Neuronal stem cell (in vitro differentiated cells): ENCODE measurements at regions not wholly inside any gene's neighbourhood (a gene's known extent, or its start where the extent isn't known, plus 50 kb on each side); places are given as distances from the start of the nearest gene placed in this dataset.

Source experiments
- DNase-seq: peaks from one replicate; pipeline ENCODE4 v3.0.0-alpha.2; 2013; ENCODE audit warnings: low spot score
- H2AFZ ChIP-seq: one replicate; pipeline ENCODE4 v1.6.1; 2013; ENCODE audit warnings: mild to moderate bottlenecking, low read length, inconsistent platforms
- H2AK5ac ChIP-seq: 2 replicates; pipeline ENCODE4 v1.6.1; 2013; ENCODE audit warnings: low read depth, mild to moderate bottlenecking, inconsistent platforms, low read length, moderate library complexity, mixed read lengths
- H2BK120ac ChIP-seq: 2 replicates; pipeline ENCODE4 v1.6.1; 2013; ENCODE audit warnings: low read depth, mild to moderate bottlenecking, inconsistent platforms, low read length, moderate library complexity, mixed read lengths
- H2BK12ac ChIP-seq: one replicate; pipeline ENCODE4 v1.6.1; 2013; ENCODE audit warnings: low read length, inconsistent platforms
- H2BK15ac ChIP-seq: 2 replicates; pipeline ENCODE4 v1.6.1; 2013; ENCODE audit warnings: mild to moderate bottlenecking, low read length, inconsistent platforms, mixed read lengths
- H2BK5ac ChIP-seq: one replicate; pipeline ENCODE4 v1.6.1; 2013; ENCODE audit warnings: inconsistent platforms, mild to moderate bottlenecking, low read length, moderate library complexity
- H3K14ac ChIP-seq: one replicate; pipeline ENCODE4 v1.6.1; 2013; ENCODE audit warnings: low read length, inconsistent platforms
- H3K18ac ChIP-seq: 2 replicates; pipeline ENCODE4 v1.6.1; 2013; ENCODE audit warnings: low read length, inconsistent platforms
- H3K23ac ChIP-seq: 2 replicates; pipeline ENCODE4 v1.6.1; 2013; ENCODE audit warnings: low read depth, mild to moderate bottlenecking, mixed read lengths, low read length, inconsistent platforms; ENCODE audit not compliant: poor library complexity
- H3K27ac ChIP-seq: replicated peaks from 3 replicates; pipeline ENCODE4 v1.5.1; 2013; ENCODE audit warnings: low read length, inconsistent platforms
- H3K27me3 ChIP-seq, 3 experiments: 2 replicates each; pipeline ENCODE4 v1.6.1; 2013; ENCODE audit warnings: low read length in 3 of 3, mild to moderate bottlenecking in 2 of 3, inconsistent platforms in 1 of 3, low read depth in 1 of 3, mixed read lengths in 1 of 3, moderate library complexity in 1 of 3; ENCODE audit not compliant: control insufficient read depth in 3 of 3, insufficient read depth in 3 of 3
- H3K36me3 ChIP-seq, 2 donors: replicated peaks in 1 of 2; 2 replicates each; pipeline ENCODE4 v1.6.1; 2013; ENCODE audit warnings: low read length in 2 of 2; ENCODE audit not compliant: control insufficient read depth in 2 of 2, insufficient read depth in 2 of 2
- H3K4ac ChIP-seq: 2 replicates; pipeline ENCODE4 v1.6.1; 2013; ENCODE audit warnings: inconsistent platforms, mild to moderate bottlenecking, low read length, moderate library complexity
- H3K4me1 ChIP-seq, 2 donors: 1 replicate in 1 of 2; 2 replicates in 1 of 2; pipeline ENCODE4 v1.6.1; 2013; ENCODE audit warnings: low read length in 2 of 2, low read depth in 1 of 2; ENCODE audit not compliant: control insufficient read depth in 2 of 2, insufficient read depth in 1 of 2
- H3K4me2 ChIP-seq: one replicate; pipeline ENCODE4 v1.6.1; 2013; ENCODE audit warnings: mild to moderate bottlenecking, low read length, inconsistent platforms; ENCODE audit not compliant: insufficient read depth, poor library complexity, severe bottlenecking
- H3K4me3 ChIP-seq, 2 donors: 2 replicates each; pipeline ENCODE4 v1.5.1; 2013; ENCODE audit warnings: low read length in 2 of 2, mild to moderate bottlenecking in 2 of 2, inconsistent platforms in 1 of 2, moderate library complexity in 1 of 2
- H3K79me1 ChIP-seq: one replicate; pipeline ENCODE4 v1.6.1; 2013; ENCODE audit warnings: low read depth, mild to moderate bottlenecking, inconsistent platforms, low read length, moderate library complexity
- H3K9ac ChIP-seq: one replicate; pipeline ENCODE4 v1.6.1; 2013; ENCODE audit warnings: mild to moderate bottlenecking, low read depth, low read length, inconsistent platforms; ENCODE audit not compliant: poor library complexity
- H3K9me3 ChIP-seq, 2 donors: replicated peaks in 1 of 2; 2 replicates each; pipeline versions ENCODE3 to v1.6.1; 2013; ENCODE audit warnings: low read length in 2 of 2, mild to moderate bottlenecking in 2 of 2, inconsistent platforms in 1 of 2, low read depth in 1 of 2, mixed read lengths in 1 of 2, moderate library complexity in 1 of 2; ENCODE audit not compliant: control insufficient read depth in 2 of 2, insufficient read depth in 1 of 2
- H4K8ac ChIP-seq: one replicate; pipeline ENCODE4 v1.6.1; 2013; ENCODE audit warnings: low read depth, mild to moderate bottlenecking, inconsistent platforms, low read length, moderate library complexity
- H4K91ac ChIP-seq: one replicate; pipeline ENCODE4 v1.6.1; 2013; ENCODE audit warnings: low read length, low read depth, mild to moderate bottlenecking, inconsistent platforms; ENCODE audit not compliant: poor library complexity
- WGBS, 2 donors: extraction: QIAGEN DNeasy Blood & Tissue Kit; methylation state at CpG; one replicate each; pipeline ENCODE4 v1.1.7; 2013; ENCODE audit warnings: missing lambda C conversion rate in 2 of 2, mixed read lengths in 1 of 2; ENCODE audit not compliant: insufficient read length in 2 of 2, insufficient replicate concordance in 1 of 2; ENCODE audit errors: extremely low coverage in 2 of 2; 5-methylcytosine and 5-hydroxymethylcytosine counted together

GRCh38 chr1:114278911-114279310, 125.2 kb upstream of the SYT6 start:
- Histone ChIP-seq H2BK120ac (no peak overlapping the region), H3K27ac (no peak overlapping the region), H3K27me3 (no peaks in the 10 kb centered on the region), H3K14ac (no peak overlapping the region), H2AFZ (no peak overlapping the region), H3K4me1 (peaks cover 0 to 3% of the 10 kb centered on the region in 2 donors), H3K36me3 (no peaks in the 10 kb centered on the region), H3K4me3 (no peak overlapping the region), H3K79me1 (no peaks in the 10 kb centered on the region), H4K8ac (no peak overlapping the region), H3K4ac (no peak overlapping the region), H3K9me3 (no peaks in the 10 kb centered on the region), H3K23ac (no peak overlapping the region), H2AK5ac (no peak overlapping the region), H3K4me2 (no peak overlapping the region), H3K9ac (no peak overlapping the region), H2BK15ac (no peak overlapping the region), H4K91ac (no peak overlapping the region), H2BK5ac (no peak overlapping the region), H3K18ac (no peak overlapping the region), H2BK12ac (no peak overlapping the region)
- no peak for DNase-seq
- WGBS, 2 donors, result no CpG with 5 or more reads among the region's 3 CpGs

DNA sequence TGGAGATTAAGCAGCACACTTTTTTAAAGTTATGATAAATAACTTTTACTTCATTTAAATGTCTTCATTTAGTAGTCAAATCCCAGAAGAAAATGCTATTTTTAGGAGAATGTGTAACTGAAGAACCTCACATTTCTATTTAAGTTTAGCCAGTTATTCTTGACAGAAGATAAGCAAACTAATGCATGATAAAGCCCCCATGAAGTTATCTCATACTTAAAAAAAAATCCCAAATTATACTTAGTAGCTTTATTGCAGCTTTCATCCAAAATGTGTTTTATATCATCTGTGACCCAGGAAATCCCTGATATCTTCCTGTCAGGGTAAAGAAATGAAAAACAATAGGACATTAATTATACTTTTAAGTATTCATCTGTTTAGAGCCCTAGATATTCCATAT, 124.8 kb upstream of the SYT6 start:
- H2AFZ ChIP-seq, result no peak overlapping the region
- H3K4ac ChIP-seq, result no peak overlapping the region

GRCh38 chr1:114274621-114275317, 121.1 kb upstream of the SYT6 start:
- no peak overlapping the region for H3K14ac ChIP-seq
- no peak overlapping the region for H3K4ac ChIP-seq
- no peak overlapping the region for H4K91ac ChIP-seq
- no peak overlapping the region for H3K27ac ChIP-seq
- H3K4me1 ChIP-seq, result peaks cover 0 to 3% of the 10 kb centered on the region in 2 donors
- no peaks in the 10 kb centered on the region for H3K9me3 ChIP-seq
- H3K36me3 ChIP-seq, result no peaks in the 10 kb centered on the region
- no peak for DNase-seq
- H3K4me2 ChIP-seq, result no peak overlapping the region
- H3K9ac ChIP-seq, result no peak overlapping the region
- H2AFZ ChIP-seq, result no peak overlapping the region
- H2BK5ac ChIP-seq, result no peak overlapping the region
- no peak overlapping the region for H3K18ac ChIP-seq
- H4K8ac ChIP-seq, result no peak overlapping the region
- H2BK12ac ChIP-seq, result no peak overlapping the region
- H3K79me1 ChIP-seq, result no peaks in the 10 kb centered on the region
- H3K23ac ChIP-seq, result no peak overlapping the region
- no peaks in the 10 kb centered on the region for H3K27me3 ChIP-seq
- H2AK5ac ChIP-seq, result no peak overlapping the region
- no peak overlapping the region for H3K4me3 ChIP-seq
- H2BK120ac ChIP-seq, result no peak overlapping the region
- no CpG with 5 or more reads among the region's 5 CpGs for WGBS, 2 donors
- H2BK15ac ChIP-seq, result no peak overlapping the region

More for the DNA sequence above, 124.8 kb upstream of the SYT6 start:
- no peaks in the 10 kb centered on the region for H3K9me3 ChIP-seq
- H2BK15ac ChIP-seq, result no peak overlapping the region
- H3K9ac ChIP-seq, result no peak overlapping the region
- DNase-seq, result no peak
- H2BK120ac ChIP-seq, result no peak overlapping the region
- H2AK5ac ChIP-seq, result no peak overlapping the region
- no peak overlapping the region for H3K14ac ChIP-seq
- H3K4me1 ChIP-seq, result peaks cover 0 to 3% of the 10 kb centered on the region in 2 donors
- H4K8ac ChIP-seq, result no peak overlapping the region
- no peaks in the 10 kb centered on the region for H3K79me1 ChIP-seq
- H3K27me3 ChIP-seq, result no peaks in the 10 kb centered on the region
- H3K4me3 ChIP-seq, result no peak overlapping the region
- no peaks in the 10 kb centered on the region for H3K36me3 ChIP-seq
- H3K23ac ChIP-seq, result no peak overlapping the region
- H3K4me2 ChIP-seq, result no peak overlapping the region
- no peak overlapping the region for H3K18ac ChIP-seq
- no peak overlapping the region for H4K91ac ChIP-seq
- no peak overlapping the region for H3K27ac ChIP-seq
- no peak overlapping the region for H2BK5ac ChIP-seq
- H2BK12ac ChIP-seq, result no peak overlapping the region

DNA sequence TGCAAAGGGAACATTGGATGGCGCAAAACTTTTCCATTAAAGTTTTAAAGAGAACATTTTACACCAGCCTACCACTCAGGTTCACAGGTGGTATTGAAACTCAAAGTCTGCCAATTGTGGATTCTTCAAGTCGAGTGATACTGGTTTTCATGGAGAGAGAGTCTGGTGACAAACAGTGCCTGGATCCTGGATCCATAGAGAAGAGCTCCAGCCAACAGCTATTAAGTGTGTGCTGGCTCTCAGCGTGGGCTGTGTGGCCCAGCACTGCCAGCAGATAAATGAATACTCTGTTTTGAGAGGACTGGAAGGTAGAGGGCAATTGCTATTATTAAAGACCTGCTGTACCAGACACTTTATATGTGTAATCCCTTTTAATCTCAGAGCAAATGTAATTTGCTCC, 118.9 kb upstream of the SYT6 start:
- H3K4me1 ChIP-seq, result peaks cover 0 to 3% of the 10 kb centered on the region in 2 donors
- H3K18ac ChIP-seq, result no peak overlapping the region
- no peaks in the 10 kb centered on the region for H3K36me3 ChIP-seq
- no peak overlapping the region for H3K4ac ChIP-seq
- H4K8ac ChIP-seq, result no peak overlapping the region
- H2BK120ac ChIP-seq, result no peak overlapping the region
- H2BK5ac ChIP-seq, result no peak overlapping the region
- peaks cover 0 to 3% (median 0%) of the 10 kb centered on the region in 3 experiments for H3K27me3 ChIP-seq
- no peak overlapping the region for H2BK12ac ChIP-seq
- no peak overlapping the region for H3K9ac ChIP-seq
- H4K91ac ChIP-seq, result no peak overlapping the region
- no peak overlapping the region for H2BK15ac ChIP-seq
- no peak overlapping the region for H3K27ac ChIP-seq
- WGBS, 2 donors, result no CpG with 5 or more reads among the region's 3 CpGs
- DNase-seq, result no peak
- H3K4me2 ChIP-seq, result no peak overlapping the region
- no peak overlapping the region for H2AFZ ChIP-seq
- no peak overlapping the region for H3K4me3 ChIP-seq
- H2AK5ac ChIP-seq, result no peak overlapping the region
- H3K14ac ChIP-seq, result no peak overlapping the region
- no peaks in the 10 kb centered on the region for H3K9me3 ChIP-seq
- no peaks in the 10 kb centered on the region for H3K79me1 ChIP-seq
- H3K23ac ChIP-seq, result no peak overlapping the region
